Endometrium (tissue), 2 donors: ENCODE measurements at regions not wholly inside any gene's neighbourhood (a gene's known extent, or its start where the extent isn't known, plus 50 kb on each side); places are given as distances from the start of the nearest gene placed in this dataset.
"Not testable (repeated sequence)": the region's sequence is repeated elsewhere in the genome, so short reads cannot be mapped to it uniquely, and the experiment has no call there.

ENCODE experiments used
- FAIRE-seq: peaks from 2 replicates; lab custom pipeline; 2012; peaks lifted over from hg19 to GRCh38; lab: Jason Lieb, UNC
- donor health status: control.
- donor health status: control.

DNA sequence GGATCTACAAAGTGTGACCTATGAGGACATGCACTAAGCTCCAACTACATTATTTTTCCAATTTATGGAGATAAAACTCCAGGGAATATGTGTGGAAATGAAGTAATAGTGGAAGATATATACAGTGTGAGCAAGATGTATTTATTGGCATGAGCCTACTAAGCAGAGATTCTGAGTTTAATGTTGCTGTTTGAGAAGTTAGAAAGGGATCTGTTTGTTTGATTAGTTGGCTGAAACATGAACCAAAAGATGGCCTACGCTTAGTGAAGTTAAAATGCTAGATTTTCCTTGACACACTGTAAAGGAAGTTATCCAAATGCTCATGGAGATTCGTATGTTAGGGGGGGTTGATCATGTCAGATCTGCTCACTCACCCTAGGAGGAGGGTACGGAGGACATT lies 621.7 kb downstream of the TMEM182 start:
- FAIRE-seq = no peak

DNA sequence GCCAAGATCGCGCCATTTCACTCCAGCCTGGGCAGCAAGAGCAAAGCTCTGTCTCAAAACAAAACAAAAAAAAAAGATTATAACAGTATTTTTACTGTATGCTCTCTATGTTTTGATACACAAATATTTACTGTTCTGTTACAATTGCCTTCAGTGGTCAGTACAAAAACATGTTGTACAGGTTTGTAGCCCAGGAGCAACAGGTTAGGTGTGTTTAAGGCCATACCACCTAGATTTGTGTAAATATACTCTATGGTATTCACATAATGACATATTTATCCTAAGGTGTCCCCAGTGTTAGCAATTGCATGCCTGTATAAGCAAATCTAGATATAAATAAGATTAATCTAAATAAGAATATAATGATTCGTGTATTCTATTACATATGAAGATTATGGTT lies 625.0 kb downstream of the TMEM182 start:
- no peak for FAIRE-seq

DNA sequence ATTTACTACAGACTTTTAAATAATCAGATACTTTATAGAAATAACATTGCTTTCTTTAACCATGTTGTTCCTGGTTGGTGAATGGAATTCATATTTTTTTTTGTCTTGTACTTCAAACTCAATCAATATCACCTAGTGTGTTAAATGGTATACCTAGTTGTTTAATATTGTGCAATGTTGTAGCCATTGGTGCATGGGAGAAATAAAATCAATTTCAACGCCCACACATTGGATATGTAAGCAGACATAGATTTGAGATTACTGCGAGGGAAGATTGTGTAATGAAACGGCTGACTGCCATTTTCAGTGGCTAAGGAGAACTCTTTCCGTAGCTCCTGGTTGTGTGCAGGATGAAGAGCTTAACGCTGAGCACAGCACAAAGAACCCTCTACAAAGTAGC lies 626.1 kb downstream of the TMEM182 start:
- no peak for FAIRE-seq

DNA sequence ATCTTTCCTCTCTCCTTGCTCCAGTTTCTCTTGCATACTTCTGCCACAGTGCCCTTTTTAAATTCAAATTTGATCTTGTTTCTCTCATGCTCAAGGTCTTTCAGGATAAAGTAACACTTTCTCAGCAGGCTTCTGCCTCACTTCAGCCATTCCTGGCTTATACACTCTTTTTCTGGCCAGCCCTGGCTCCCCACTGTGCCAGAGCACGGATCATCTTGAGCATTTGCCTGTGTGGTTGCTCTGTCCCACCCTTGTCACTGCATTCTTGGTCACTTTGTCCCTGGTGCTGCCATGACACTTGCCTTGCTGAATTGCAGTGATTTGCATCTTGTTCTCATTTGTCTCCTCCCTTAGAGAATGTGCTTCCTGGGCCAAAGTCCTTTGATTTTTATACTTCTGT lies 634.3 kb downstream of the TMEM182 start:
- FAIRE-seq = no peak

DNA sequence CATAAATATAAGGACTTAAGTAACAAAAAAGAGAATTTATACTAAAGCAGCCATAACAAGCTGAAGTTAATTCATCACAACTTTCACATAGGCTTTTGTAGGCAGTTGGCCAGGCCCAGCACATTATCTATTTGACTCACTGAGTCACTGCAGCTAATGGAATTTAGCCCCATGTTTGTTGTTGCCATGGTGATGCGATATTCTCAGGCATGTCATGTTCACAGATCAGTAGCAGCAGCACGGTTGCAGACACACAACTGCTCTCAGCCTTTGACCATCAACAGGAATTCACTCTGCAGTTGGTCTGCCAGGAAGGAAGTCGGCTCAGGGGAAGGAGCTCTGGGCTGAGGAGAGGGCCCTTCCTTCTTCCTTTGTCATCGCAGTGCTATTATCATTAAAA lies 639.8 kb downstream of the TMEM182 start:
- FAIRE-seq = no peak

DNA sequence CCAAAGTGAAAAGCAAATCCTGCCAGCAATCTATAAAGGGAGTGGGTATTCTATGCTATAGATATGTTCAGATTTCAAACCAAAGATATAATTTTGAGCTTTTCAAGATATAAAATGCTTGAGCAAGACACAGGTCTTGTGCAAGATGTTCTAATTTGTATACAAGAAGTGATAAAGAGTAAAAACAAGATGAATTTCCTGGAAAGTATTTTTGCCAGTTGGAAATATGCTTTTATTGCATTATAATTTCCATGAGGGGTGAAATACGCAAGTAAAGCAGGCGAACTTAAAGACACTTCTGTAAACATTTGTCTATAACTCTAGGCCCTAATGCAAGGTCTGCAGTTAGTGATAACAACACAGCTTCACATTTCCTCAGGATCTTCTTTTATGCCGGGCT lies 640.5 kb downstream of the TMEM182 start:
- no peak for FAIRE-seq

DNA sequence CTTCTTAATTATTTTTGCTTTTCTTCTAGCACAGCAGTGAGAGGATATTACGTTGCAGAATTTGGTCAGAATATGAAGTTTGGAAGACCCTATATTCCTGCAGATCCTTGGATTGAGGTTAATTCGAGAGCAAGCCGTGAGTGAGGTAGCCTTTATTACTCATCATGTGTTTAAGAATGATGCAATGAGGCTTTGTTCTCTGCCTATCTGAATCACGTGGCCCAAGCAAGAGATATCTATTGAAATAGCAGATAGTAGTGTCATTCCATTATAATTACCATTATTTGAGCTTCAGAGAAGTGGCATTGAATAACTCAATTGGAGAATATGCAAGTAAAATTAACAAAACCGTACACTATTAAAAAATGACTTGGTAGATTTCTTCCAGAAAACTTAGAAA lies 641.1 kb downstream of the TMEM182 start:
- no peak for FAIRE-seq

DNA sequence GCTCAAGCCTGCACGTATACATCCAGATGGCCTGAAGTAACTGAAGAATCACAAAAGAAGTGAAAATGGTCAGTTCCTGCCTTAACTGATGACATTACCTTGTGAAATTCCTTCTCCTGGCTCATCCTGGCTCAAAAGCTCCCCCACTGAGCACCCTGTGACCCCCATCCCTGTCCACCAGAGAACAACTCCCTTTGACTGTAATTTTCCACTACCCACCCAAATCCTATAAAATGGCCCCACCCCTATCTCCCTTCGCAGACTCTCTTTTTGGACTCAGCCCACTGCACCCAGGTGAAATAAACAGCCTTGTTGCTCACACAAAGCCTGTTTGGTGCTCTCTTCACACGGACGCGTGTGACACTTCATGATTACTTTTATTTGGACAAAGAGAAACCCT lies 641.6 kb downstream of the TMEM182 start:
- FAIRE-seq = not testable (repeated sequence)

DNA sequence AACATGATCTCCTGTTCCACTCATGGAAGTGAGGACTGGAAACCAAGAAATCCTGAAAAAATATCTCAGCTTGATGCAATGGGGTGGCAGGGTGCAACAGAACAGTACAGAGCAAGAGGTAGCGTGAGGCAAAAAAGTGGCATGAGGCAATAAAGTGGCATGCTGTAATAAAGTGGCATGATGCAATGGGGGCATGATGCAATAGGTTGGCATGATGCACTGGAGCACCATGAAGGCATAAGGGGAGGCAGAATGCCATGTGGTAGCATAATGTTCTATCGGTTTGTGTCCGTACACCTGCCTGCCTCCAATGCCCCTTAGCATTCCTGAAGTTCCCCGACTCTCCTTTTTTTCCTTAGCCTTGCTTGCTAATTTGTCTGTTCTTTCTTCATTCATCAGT lies 648.4 kb downstream of the TMEM182 start:
- FAIRE-seq = no peak

DNA sequence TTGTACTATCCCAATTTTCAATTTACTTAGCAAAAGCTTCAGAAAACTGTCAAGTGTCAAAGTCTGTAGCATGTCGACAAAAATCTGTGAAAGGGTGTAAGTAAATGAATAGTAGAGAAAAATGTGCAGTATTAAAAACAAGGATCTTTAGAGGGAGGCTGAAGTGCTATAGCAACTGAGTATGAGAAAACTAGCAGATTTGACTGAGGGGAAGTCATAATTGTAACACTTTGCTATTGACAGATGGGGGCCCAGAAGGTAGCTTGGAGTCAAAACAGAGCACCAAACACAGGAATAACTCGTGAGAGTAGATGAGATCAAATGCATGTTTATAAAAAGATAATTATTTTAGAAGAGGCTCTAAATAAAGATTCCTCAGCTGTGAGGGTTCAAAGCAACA lies 657.7 kb downstream of the TMEM182 start:
- no peak for FAIRE-seq

DNA sequence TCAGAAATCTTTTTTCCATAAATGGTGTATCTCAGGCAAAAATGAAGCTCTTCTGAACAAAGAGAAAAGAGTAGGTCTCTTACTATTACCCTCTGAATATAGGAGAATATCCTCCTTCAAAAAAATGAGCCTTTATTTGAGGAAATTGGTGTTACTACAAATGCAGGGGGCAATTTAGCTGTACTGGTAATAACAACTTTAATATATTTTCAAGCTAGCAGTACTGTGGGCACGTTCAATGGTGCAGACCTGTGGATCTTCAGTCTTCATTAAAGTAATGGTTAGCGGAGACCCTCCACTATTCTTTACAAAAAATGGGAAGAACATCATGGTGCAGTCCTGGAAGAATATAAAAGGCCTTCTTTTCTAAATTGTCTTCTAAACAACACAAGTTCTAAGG lies 661.3 kb downstream of the TMEM182 start:
- FAIRE-seq = no peak

DNA sequence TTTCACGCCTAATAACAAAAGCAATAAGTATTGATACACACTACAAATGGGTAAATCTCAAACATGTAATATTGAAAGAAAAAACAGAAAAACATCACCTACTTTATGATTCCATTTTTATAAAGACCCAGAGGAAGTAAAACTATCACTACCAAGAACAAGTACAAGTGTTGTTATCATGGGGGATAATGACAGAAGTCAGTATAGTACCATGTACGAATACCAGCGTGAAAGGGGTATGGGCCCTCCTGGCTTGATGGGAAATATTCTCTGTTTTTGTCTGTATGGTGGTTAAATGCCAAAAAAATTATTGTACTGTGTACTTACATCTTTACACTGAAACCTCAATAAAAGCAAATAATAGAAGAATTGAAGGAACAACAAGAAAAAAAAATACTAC lies 665.7 kb downstream of the TMEM182 start:
- FAIRE-seq = no peak

DNA sequence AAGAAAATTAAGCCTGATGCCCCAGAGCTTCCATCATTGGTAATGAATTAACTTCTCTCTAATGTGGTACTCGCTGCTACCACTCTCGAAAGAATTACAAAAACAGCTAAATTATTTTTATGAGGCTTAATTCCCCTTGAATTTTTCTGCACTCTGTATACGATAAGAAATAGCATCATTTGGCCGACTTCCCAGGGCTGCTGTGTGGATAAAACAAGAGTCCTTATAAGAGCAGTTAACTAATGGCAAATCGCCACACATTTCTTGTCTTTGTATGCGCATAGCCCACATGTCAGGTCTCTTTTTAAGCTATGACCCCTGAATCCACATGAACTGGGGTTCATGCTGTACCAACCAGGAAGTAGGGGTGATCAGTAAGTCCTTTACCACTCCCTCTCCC lies 668.4 kb downstream of the TMEM182 start:
- FAIRE-seq = no peak

DNA sequence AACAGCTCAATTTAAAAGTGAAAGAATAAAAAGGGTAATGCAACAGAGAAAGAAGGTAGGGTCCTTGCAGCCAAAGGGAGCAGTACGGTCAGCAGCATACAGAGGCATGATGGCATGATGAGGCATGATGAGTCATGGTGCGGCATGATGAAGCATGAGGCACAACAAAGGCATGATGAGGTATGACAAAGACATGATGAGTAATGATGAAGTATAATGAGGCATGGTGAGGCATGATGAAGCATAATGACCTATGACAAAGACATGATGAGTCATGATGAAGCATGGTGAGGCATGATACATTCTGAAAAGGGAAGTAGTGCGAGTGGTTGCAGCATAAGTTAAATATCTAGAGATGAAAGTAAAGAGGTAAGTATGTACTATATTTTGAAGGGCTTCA lies 673.2 kb downstream of the TMEM182 start:
- FAIRE-seq = no peak

DNA sequence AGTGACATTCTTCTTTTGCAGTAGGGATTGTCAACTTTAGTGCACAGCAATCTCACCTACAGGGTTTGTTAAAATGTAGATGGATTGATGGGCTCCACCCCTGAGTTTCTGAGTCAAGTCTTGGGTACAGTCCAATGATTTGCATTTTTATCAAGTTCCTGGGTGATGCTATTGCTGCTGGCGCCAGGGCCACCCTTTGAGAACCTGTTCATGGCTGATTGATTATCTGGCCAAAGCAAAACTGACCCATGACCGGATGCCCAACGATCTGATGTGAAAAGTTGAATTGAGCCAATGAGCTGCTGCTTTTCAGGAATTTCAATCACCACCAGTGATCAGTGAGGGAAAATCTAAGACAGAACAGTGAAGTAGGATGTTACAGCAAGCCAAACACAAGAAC lies 675.3 kb downstream of the TMEM182 start:
- FAIRE-seq = no peak

DNA sequence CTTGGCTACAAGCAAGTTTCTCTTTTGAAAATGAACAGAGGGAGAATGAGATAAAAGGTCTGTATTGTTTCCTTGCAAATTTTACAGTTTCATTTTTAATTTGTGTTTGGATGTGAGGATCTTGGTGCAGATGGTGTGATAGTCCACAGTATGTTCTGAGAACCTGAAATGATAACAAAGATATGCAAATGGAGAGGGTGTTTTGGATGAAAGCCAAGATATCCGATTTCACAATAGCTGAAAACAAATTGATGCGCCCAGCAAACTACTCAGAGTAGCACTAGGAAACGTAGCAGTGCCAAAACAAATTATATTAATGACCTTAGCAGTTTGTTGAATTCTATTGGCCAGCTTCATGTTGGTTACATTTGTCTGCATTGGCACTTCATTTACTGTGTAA lies 683.5 kb downstream of the TMEM182 start:
- no peak for FAIRE-seq

DNA sequence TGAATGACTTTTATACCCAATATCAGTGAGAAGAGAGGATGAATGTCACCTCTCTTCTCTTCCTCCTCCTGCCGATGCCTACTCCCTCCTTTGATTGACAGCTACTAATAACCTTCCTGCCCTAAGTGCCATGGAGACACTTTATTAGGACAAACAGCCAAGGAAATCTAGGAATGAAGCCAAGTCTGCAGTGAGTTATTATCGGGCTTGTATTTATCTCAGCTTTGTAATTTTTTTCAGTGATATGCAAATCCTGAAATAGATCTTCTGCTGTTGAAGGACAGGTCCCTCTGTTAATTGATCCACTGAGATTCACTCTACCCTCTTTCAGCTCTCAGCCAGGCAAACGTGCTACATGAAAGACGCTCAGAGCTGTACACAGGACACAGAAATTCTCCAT lies 686.7 kb downstream of the TMEM182 start:
- no peak for FAIRE-seq

DNA sequence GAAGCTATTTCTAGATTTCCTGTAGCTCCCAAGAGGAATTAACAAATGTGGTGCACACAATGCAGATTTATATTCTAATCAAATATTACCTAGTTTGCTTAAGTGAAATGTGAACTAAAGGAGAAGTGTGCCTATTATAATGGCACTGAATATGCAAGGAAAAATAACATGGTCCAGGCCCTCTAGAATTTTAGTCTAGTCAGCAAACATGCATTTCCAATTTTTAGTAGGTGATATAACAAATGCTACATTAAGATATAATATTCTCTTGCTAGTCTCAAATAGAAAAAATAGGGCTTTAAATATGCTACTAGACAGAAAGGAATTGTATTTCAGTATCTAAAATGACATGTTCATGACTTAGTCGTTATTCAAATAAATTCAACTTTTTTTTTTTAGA lies 689.5 kb downstream of the TMEM182 start:
- FAIRE-seq = no peak

DNA sequence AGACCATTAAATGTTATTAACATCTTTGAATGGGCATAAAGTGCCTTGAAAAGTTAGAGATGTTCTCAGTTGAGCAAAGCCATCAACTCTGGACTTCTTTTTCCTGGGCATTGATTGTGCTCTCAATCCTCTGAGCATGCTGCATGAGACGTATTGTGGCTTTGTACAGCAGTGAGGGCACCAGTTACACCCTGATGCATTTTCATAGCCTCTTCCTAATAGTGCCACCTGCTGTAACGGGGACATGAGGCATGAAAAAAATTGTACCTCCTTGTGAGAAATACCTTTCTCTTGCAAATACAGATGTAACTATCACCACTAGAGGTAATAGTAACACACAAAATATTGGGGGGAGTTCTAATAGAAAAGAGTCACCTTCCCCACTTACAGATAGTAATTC lies 697.5 kb downstream of the TMEM182 start:
- FAIRE-seq = no peak

DNA sequence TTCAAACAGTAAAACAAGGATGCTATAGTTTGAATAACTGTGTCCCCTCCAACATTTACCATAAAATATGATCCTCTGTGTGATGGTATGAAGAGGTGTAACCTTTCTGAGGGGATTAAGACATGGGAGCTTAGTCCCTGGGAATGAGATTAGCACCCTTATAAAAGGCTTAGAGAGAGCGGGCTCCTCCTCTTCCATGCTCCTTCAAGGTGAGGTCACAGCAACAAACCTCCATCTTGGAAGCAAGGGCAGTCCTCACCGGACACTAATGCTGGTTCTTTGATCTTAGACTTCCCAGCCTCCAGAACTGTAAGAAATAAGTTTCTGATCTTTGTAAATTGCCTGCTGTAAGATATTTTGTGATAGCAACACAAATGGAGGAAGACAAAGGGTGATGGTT lies 700.3 kb downstream of the TMEM182 start:
- FAIRE-seq = no peak

DNA sequence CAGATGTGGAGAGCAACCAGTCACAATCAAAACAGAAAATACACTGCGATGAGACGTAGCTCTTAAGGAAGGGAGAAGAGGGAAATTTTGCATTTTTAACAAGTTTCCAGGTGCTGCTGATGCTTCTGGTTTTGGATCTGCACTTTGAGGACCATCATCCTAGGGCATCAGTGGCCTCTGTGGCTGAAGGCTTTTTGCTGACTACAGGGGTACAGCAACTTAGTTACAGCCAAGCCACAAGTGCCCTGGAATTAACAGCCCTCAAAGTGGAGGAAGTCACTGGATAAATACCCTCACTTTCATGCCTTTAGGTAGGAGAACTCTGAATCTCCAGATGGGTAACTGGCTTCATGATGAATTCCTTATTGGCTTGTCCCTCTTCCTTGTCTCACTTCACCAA lies 700.9 kb downstream of the TMEM182 start:
- FAIRE-seq = no peak

DNA sequence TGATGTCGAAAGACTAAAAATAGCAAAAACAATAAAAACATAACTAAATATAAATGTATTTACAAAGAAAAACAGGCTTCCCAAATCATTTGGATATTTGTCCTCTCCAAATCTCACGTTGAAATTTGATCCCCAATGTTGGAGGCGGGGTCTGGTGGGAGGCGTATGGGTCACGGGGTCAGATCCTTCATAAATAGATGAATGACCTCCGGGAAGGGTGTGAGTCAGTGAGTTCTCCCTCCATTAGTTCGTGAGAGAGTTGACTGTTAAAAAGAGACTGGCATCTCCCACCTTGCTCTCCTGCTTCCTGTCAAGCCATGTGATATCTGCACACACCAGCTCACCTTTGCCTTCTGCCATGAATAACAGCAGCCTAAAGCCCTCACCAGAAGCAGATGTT lies 703.0 kb downstream of the TMEM182 start:
- no peak for FAIRE-seq

DNA sequence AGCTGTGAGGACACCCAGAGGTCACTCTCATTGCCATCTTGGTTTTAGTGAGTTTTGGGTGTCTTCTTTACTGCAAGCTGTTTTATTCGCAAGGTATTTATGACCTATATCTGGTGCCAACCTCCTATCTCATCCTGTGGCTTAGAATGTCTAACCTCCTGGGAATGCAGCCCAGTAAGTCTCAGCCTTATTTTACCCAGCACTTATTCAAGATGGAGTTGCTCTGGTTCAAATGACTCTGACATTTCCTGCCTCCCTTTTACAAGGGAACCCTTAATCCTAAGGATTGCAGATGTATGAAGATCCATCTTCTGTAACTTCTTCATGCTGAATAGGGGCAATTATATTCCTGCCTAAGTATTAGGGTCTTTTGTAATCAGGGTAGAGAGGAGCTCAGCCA lies 708.0 kb downstream of the TMEM182 start:
- no peak for FAIRE-seq

DNA sequence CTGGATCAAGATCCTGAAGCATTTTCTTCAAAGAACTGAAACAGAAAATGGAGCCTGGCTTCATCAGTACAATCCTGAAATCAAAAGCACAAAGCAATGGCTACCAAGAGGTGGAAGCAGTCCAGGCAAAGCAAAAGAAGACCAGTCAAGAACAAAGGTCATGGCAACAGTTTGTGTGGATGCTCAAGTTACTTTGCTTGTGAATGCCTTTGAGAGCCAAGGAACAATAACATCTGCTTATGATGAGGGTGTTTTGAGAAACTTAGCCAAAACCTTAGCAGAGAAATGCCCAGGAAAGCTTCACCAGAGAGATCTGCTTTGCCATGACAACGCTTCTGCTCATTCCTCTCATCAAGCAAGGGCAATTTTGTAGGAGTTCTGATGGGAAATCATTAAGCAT lies 723.1 kb downstream of the TMEM182 start:
- no peak for FAIRE-seq

DNA sequence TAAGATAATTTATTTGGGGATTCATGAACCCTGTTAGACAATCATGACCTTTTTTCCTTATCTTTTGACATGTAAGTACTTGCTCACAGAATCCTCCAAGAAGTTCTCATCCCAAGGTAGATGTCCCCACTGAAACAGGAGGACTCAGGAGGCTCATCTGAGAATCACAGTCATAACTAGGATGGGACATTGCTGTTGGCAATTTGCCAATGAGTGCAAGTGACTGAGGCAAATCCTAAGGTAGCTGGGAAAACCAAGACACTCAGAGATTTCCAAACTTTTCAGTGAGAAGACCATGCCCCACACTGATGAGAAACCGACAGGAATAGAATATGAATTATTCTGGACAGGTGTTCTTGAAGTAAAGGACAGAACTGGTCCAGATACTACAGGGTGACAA lies 735.0 kb downstream of the TMEM182 start:
- FAIRE-seq = no peak

DNA sequence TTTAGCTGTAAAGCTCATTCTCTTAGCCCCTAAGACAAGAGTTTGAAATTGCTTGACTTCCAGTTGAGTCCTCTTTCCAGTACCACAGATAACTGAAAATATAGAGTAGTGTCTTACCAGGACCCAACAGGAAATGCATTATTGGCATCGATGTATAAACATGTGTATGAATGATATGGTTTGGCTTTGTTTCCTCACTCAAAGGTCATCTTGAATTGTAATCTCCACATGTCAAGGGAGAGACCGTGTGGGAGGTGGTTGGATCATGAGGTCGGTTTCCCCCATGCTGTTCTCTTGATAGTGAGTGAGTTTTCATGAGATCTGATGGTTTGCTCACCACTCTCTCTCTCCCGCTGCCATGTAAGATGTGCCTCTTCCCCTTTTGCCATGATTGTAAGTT lies 745.0 kb downstream of the TMEM182 start:
- no peak for FAIRE-seq
